BJ (cell line): ENCODE measurements at regions not wholly inside any gene's neighbourhood (a gene's known extent, or its start where the extent isn't known, plus 50 kb on each side); places are given as distances from the start of the nearest gene placed in this dataset.

Experiments used
- CTCF ChIA-PET: fragments of 350-600 bp; formaldehyde crosslinking; extraction: SDS; loops from one replicate; lab custom pipeline; 2021; ENCODE audit warnings: antibody characterized with exemption, inconsistent platforms; lab: Yijun Ruan, JAX
- POLR2A ChIA-PET: fragments of 300-600 bp; sonication (Branson Sonifier 250); formaldehyde crosslinking; extraction: SDS; loops from one replicate; lab custom pipeline; 2021; ENCODE audit warnings: antibody characterized with exemption; lab: Charles Lee
- DNase-seq: peaks from one replicate; pipeline ENCODE4 v3.0.0-alpha.2; 2011; ENCODE audit warnings: low read depth
- H3K27me3 ChIP-seq: 2 replicates; pipeline ENCODE4 v1.6.0; 2011; ENCODE audit warnings: low read length; ENCODE audit not compliant: control insufficient read depth, insufficient read depth
- H3K36me3 ChIP-seq: 2 replicates; pipeline ENCODE4 v1.5.1; 2011; ENCODE audit warnings: low read length; ENCODE audit not compliant: control insufficient read depth, insufficient read depth
- H3K4me3 ChIP-seq: 2 replicates; pipeline ENCODE4 v1.5.1; 2011; ENCODE audit warnings: low read depth, mild to moderate bottlenecking, control low read depth, low read length
- TF ChIP-seq, protein P1 (sequence below): IDR thresholded peaks from 2 replicates; pipeline ENCODE4 v1.5.1; 2011; ENCODE audit warnings: low read depth, mild to moderate bottlenecking, control low read depth, inconsistent platforms, low read length, moderate library complexity; ENCODE audit not compliant: insufficient read depth

DNA sequence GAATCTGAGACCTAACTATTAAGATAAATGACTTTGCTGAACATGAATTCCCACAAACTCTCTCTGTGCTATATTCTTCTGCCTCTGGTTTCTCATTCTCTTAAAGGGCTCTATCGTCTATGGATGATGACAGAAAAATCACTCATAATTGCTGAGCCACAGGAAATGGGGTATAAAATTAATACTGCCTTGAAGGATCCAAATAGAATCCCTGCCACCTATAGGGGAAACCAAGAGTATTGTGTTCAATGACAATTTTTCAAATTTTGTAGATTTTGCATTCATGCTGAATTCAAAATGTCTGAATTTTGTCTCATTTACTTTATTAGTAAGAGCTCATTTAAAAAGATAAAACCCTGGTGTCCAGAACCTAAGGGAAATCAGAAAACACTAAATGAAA lies 235.8 kb downstream of the RBM43 start:
- H3K36me3 ChIP-seq = no peaks in the 10 kb centered on the region
- no peaks in the 10 kb centered on the region for H3K27me3 ChIP-seq
- CTCF ChIA-PET = no interaction called here
- POLR2A ChIA-PET = no interaction called here
- no peak overlapping the region for H3K4me3 ChIP-seq
- TF ChIP-seq, protein P1, sequence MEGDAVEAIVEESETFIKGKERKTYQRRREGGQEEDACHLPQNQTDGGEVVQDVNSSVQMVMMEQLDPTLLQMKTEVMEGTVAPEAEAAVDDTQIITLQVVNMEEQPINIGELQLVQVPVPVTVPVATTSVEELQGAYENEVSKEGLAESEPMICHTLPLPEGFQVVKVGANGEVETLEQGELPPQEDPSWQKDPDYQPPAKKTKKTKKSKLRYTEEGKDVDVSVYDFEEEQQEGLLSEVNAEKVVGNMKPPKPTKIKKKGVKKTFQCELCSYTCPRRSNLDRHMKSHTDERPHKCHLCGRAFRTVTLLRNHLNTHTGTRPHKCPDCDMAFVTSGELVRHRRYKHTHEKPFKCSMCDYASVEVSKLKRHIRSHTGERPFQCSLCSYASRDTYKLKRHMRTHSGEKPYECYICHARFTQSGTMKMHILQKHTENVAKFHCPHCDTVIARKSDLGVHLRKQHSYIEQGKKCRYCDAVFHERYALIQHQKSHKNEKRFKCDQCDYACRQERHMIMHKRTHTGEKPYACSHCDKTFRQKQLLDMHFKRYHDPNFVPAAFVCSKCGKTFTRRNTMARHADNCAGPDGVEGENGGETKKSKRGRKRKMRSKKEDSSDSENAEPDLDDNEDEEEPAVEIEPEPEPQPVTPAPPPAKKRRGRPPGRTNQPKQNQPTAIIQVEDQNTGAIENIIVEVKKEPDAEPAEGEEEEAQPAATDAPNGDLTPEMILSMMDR = no peak
- DNase-seq = no peak

DNA sequence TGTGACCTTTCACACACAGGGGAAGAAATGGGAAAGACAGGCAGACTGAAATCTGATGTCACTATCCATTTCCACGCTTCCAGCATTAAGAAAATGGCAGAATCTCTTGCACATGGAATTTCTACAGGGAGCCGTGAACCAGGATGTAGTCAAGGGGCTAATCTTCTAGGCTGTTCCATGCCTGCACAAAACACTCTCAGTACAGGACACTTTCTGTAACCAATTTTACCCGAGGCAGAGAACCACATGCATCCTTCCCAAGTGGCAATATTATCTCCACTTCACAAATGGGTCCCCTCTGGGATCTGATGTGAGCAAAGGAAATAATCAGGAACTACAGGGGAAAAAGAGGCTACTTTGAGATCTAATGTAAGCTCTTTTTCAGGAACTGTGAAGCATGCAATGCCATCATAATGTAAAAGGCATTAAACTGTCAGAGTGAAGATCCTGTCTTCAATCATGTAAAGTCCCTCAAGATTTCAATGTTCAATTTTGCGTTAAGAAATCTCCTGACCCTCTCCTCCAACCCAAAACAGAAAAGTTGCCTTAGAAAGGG lies 236.9 kb downstream of the RBM43 start:
- POLR2A ChIA-PET = no interaction called here
- DNase-seq = no peak
- H3K27me3 ChIP-seq = no peaks in the 10 kb centered on the region

DNA sequence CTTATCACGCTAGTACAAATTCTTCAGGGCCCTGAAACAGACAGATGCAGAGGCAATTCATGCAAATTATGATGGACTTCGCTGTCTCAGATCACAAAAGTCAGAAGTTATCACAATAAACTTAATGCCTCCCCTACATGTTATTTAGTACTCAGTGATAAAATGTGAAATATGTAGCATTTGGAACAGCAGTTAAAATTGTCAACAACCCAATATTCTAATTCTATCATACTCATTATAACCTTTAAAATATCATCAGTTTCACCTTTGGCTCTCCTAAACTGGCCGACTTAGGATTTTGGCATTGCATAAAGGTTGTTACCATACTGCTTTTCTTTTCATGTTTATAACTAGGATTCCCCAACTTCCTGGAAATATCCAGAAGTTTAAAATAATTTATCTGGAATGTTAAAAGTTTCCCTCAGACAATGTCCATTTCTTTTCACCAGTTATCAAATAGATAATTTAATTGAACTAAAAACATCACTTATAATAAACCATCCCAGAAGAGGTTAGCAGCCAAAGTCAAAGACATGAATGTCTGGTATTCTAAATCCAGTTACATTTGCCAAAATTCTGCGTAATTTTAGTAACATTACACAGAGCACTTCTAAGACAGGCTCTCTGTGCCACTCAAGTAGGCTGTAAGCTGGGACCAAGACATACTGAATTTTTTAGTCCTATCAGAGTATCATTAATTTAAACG lies 239.8 kb downstream of the RBM43 start:
- CTCF ChIA-PET = no interaction called here
- no peak overlapping the region for H3K4me3 ChIP-seq
- no peak for DNase-seq
- H3K36me3 ChIP-seq = no peaks in the 10 kb centered on the region
- TF ChIP-seq, protein P1 = no peak
- POLR2A ChIA-PET = no interaction called here
- H3K27me3 ChIP-seq = no peaks in the 10 kb centered on the region

More for the DNA sequence above, 236.9 kb downstream of the RBM43 start:
- TF ChIP-seq, protein P1 = no peak
- H3K36me3 ChIP-seq = no peaks in the 10 kb centered on the region
- no peak overlapping the region for H3K4me3 ChIP-seq
- CTCF ChIA-PET = no interaction called here

DNA sequence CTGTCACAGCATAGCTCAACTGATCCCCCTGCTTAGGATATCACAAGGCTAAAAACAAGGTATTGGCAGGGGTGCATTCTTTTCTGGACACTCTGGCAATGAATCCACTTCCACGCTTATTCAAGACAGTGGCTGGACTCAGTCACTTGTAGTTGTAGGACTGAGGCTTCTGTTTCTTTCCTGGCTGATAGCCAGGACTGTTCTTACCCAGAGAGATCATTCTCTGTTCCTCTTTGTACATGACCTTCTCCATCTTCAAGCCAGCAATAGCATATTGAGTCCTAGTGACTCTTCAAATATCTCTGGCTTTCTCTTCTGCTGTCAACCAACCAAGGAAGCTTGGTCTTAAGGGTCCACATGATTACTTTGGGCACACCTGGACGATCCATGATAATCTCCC lies 241.3 kb downstream of the RBM43 start:
- no peak overlapping the region for H3K4me3 ChIP-seq
- POLR2A ChIA-PET = no interaction called here
- CTCF ChIA-PET = no interaction called here
- no peak for DNase-seq
- no peaks in the 10 kb centered on the region for H3K36me3 ChIP-seq
- TF ChIP-seq, protein P1 = no peak
- H3K27me3 ChIP-seq = no peaks in the 10 kb centered on the region

DNA sequence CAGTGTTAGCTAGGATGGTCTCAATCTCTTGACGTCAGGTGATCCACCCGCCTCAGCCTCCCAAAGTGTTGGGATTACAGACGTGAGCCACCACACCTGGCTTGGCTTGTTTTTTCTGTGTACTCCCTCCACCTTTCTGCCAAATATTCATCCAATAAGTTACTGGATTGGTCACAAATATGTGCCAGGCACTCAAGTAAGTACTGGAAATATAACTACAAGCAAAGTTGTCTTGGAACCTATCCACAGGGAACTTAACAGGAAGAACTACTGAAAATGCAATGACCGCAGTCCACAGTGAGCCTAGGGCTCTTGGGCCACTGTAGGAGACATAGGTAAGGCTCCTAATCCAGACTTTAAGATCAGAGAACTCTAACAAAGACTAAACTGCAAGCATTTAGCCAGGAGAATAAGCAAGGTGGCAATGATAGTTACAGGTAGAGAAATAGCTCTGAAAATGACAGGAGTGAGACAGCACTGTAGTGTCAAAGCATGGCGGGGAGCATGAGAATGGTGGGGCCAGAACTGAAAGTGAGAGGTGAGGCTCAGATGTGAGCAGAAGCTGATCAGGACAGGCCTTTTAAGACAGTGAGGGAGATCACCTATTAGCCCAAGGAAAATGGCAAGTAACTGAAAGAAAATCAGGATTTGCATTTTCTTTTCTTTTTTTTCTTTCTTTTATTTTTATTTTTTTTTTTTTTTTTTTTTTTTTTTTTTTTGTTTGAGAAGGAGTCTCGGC lies 252.1 kb downstream of the RBM43 start:
- CTCF ChIA-PET = no interaction called here
- no peak overlapping the region for H3K4me3 ChIP-seq
- POLR2A ChIA-PET = no interaction called here
- DNase-seq = no peak
- H3K27me3 ChIP-seq = no peaks in the 10 kb centered on the region
- H3K36me3 ChIP-seq = no peaks in the 10 kb centered on the region
- TF ChIP-seq, protein P1 = no peak
